Common myeloid progenitor, CD34-positive (primary cell): ENCODE measurements at regions not wholly inside any gene's neighbourhood (a gene's known extent, or its start where the extent isn't known, plus 50 kb on each side); places are given as distances from the start of the nearest gene placed in this dataset.

Experiments
- CTCF ChIA-PET: fragments of 350-600 bp; sonication (Branson Sonifier 250); formaldehyde crosslinking; loops from one replicate; lab custom pipeline; 2021; ENCODE audit warnings: antibody characterized with exemption; lab: Charles Lee
- POLR2A ChIA-PET: fragments of 350-600 bp; sonication (Branson Sonifier 250); formaldehyde crosslinking; loops from one replicate; lab custom pipeline; 2021; ENCODE audit warnings: antibody characterized with exemption; lab: Charles Lee
- DNase-seq, 3 donors: peaks; one replicate each; pipeline versions ENCODE4 v3.0.0 to v3.0.0-alpha.2; 2013
- H3K27ac ChIP-seq, 2 experiments: 1 replicate in 1 of 2; 2 replicates in 1 of 2; pipeline ENCODE4 v1.7.0; 2013; ENCODE audit warnings: inconsistent platforms in 2 of 2, low read length in 2 of 2, mild to moderate bottlenecking in 2 of 2, low read depth in 1 of 2, moderate library complexity in 1 of 2; ENCODE audit not compliant: severe bottlenecking in 2 of 2, insufficient read depth in 1 of 2, poor library complexity in 1 of 2
- H3K27me3 ChIP-seq, 5 experiments: replicated peaks in 2 of 5; 1 replicate in 3 of 5; 2 replicates in 2 of 5; pipeline versions ENCODE4 v1.6.1 to v1.7.0; 2013; ENCODE audit warnings: low read length in 4 of 5, mild to moderate bottlenecking in 2 of 5, moderate library complexity in 2 of 5, inconsistent platforms in 1 of 5; ENCODE audit not compliant: insufficient read depth in 5 of 5, control insufficient read depth in 4 of 5
- H3K36me3 ChIP-seq, 4 experiments: 1 replicate in 2 of 4; 2 replicates in 2 of 4; pipeline versions ENCODE4 v1.6.1 to v1.7.0; 2013; ENCODE audit warnings: low read length in 3 of 4, control low read depth in 1 of 4, mild to moderate bottlenecking in 1 of 4; ENCODE audit not compliant: control insufficient read depth in 4 of 4, insufficient read depth in 4 of 4
- H3K4me1 ChIP-seq, 4 experiments: 1 replicate in 3 of 4; 2 replicates in 1 of 4; pipeline versions ENCODE4 v1.6.1 to v1.7.1; 2013; ENCODE audit warnings: low read length in 3 of 4, mild to moderate bottlenecking in 3 of 4, control low read depth in 1 of 4, inconsistent platforms in 1 of 4, moderate library complexity in 1 of 4; ENCODE audit not compliant: control insufficient read depth in 4 of 4, insufficient read depth in 4 of 4; ENCODE audit errors: control extremely low read depth in 1 of 4
- H3K4me3 ChIP-seq, 7 experiments: 1 replicate in 4 of 7; 2 replicates in 3 of 7; pipeline versions ENCODE4 v1.5.1 to v1.7.0; 2013; ENCODE audit warnings: mild to moderate bottlenecking in 7 of 7, low read length in 6 of 7, moderate library complexity in 6 of 7, inconsistent platforms in 2 of 7, low read depth in 2 of 7, control low read depth in 1 of 7; ENCODE audit not compliant: insufficient read depth in 4 of 7, control insufficient read depth in 1 of 7; ENCODE audit errors: extremely low read depth in 1 of 7
- H3K9me3 ChIP-seq, 5 experiments: 1 replicate in 4 of 5; 2 replicates in 1 of 5; pipeline versions ENCODE4 v1.6.1 to v1.7.1; 2013; ENCODE audit warnings: low read length in 4 of 5, mild to moderate bottlenecking in 2 of 5, inconsistent platforms in 1 of 5, low read depth in 1 of 5, moderate library complexity in 1 of 5; ENCODE audit not compliant: control insufficient read depth in 4 of 5, insufficient read depth in 2 of 5; ENCODE audit errors: control extremely low read depth in 1 of 5
- WGBS: methylation state at CpG from one replicate; pipeline ENCODE4 v1.1.5; 2013; ENCODE audit not compliant: insufficient coverage; 5-methylcytosine and 5-hydroxymethylcytosine counted together

- Histone ChIP-seq H3K4me3 (no peak overlapping the region), H3K4me1 (peaks cover 0 to 25% (median 4%) of the 10 kb centered on the region in 4 experiments), H3K27me3 (no peaks in the 10 kb centered on the region), H3K36me3 (no peaks in the 10 kb centered on the region), H3K9me3 (peaks cover 0 to 5% (median 0%) of the 10 kb centered on the region in 5 experiments), H3K27ac (no peak overlapping the region)
- no peak for DNase-seq
- 80% methylated on average over 1 of the region's 4 CpGs for WGBS
- ChIA-PET POLR2A (no interaction called here), CTCF (interaction anchor here (1.2 kb wide), 1 partner anchor 12 kb away, joined by 3 read pairs; no protein-coding TSS in a partner anchor)
Observed at GRCh38 chr1:87829360-87829759, 500.7 kb downstream of the LMO4 start.

DNA sequence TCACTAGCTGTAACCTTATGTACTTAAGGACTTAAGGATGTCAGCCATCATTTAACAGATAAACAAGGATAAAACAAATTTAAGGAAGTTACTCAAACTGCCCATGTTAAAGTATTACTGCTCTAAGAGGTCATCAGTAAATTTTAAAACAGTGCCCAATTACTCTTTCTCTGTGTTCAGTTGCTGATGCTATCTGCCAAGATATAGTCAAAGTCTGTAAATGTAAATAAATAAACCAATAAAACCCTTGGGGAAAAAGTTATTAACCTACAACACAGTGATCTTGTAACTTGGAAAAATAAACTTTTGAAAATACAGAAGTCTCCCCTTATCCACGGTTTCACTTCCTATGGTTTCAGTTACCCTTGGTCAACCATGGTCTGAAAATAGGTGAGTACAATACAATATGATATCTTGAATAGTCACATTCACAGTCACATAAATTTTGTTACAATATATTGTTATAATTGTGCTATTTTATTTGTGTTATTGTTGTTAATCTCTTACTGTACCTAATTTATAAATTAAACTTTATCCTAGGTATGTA, 501.8 kb downstream of the LMO4 start:
- WGBS, result no CpG with 5 or more reads among the region's 1 CpG
- Histone ChIP-seq H3K9me3 (peaks cover 0 to 5% (median 0%) of the 10 kb centered on the region in 5 experiments), H3K27me3 (no peaks in the 10 kb centered on the region), H3K4me3 (no peak overlapping the region), H3K36me3 (no peaks in the 10 kb centered on the region), H3K27ac (no peak overlapping the region), H3K4me1 (peaks cover 0 to 25% (median 4%) of the 10 kb centered on the region in 4 experiments)
- ChIA-PET POLR2A (no interaction called here), CTCF (interaction anchor here (0.8 to 1.2 kb wide), 2 partner anchors 13 kb away, joined by 3 read pairs; no protein-coding TSS in a partner anchor)
- DNase-seq, result no peak

- Histone ChIP-seq H3K27ac (no peak overlapping the region), H3K9me3 (no peaks in the 10 kb centered on the region), H3K4me1 (peaks cover 0 to 13% (median 2%) of the 10 kb centered on the region in 4 experiments), H3K27me3 (no peaks in the 10 kb centered on the region), H3K4me3 (no peak overlapping the region), H3K36me3 (no peaks in the 10 kb centered on the region)
- 76% methylated on average over 3 of the region's 5 CpGs for WGBS
- peak in 1 of 3 donors; percentile 44 for DNase-seq
- ChIA-PET POLR2A (no interaction called here), CTCF (interaction anchor here (1.0 kb wide), 1 partner anchor 19 kb away, joined by 4 read pairs; no protein-coding TSS in a partner anchor)
Observed at GRCh38 chr1:87833166-87833565, 504.5 kb downstream of the LMO4 start.

- no peak for DNase-seq
- ChIA-PET POLR2A (no interaction called here), CTCF (interaction anchor here (0.9 kb wide), 1 partner anchor 119 kb away, joined by 3 read pairs; no protein-coding TSS in a partner anchor)
- Histone ChIP-seq H3K9me3 (no peaks in the 10 kb centered on the region), H3K27ac (no peak overlapping the region), H3K4me3 (no peak overlapping the region), H3K27me3 (no peaks in the 10 kb centered on the region), H3K36me3 (no peaks in the 10 kb centered on the region), H3K4me1 (peaks cover 0 to 13% (median 2%) of the 10 kb centered on the region in 4 experiments)
- 100% methylated on average over 2 of the region's 4 CpGs for WGBS
Observed at GRCh38 chr1:87834151-87834550, 505.5 kb downstream of the LMO4 start.

DNA sequence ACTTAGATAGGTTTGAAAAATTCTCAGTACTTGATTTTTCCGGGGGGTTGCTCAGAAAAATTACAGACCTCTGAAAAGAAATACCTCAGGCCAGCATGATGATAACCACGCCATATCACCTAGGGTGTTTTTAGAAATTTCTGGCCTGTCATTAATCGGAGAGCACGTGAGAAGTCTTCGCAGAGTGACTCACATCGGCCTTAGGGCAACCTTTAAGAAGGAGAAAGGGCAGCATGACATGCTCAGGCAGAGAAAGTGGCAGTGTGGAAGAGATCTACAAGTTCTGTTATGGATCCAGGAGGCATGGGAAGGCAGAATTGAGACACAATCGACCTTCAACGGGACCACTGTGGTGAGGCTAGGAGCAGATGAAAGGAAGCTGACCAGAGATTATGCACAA, 506.3 kb downstream of the LMO4 start:
- POLR2A ChIA-PET, result no interaction called here

DNA sequence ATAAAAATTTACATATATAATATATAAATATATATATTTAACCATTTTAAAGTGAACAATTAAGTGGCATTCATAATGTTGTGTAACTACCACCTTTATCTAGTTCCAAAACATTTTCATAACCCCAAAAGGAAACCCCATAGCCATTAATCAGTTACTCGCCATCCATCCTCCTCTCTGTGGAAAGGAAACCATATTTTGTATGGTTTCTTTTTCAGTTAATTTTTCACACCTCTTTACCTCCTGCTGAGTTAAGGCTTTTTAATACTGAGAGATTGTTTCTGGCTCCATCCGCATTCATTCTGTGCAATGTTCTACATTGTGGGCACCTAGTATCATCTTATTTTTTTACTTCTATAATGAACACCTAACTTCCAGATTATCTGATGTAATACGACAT, 512.1 kb downstream of the LMO4 start:
- no peaks in the 10 kb centered on the region for H3K27me3 ChIP-seq
- peak overlapping the region in 1 of 2 experiments; percentile 54 for H3K27ac ChIP-seq
- ChIA-PET POLR2A (no interaction called here), CTCF (interaction anchor here (1.1 kb wide), 1 partner anchor 9 kb away, joined by 5 read pairs; no protein-coding TSS in a partner anchor)
- H3K4me3 ChIP-seq, result peak overlapping the region in 1 of 7 experiments; percentile 12
- no CpG with 5 or more reads among the region's 3 CpGs for WGBS
- peaks cover 5 to 24% (median 13%) of the 10 kb centered on the region in 4 experiments for H3K4me1 ChIP-seq
- peak; percentile 60 to 93 (median 87) for DNase-seq
- H3K36me3 ChIP-seq, result no peaks in the 10 kb centered on the region
- peaks cover 0 to 3% (median 0%) of the 10 kb centered on the region in 5 experiments for H3K9me3 ChIP-seq

More for the DNA sequence above, 506.3 kb downstream of the LMO4 start:
- Histone ChIP-seq H3K27ac (no peak overlapping the region), H3K4me3 (no peak overlapping the region), H3K36me3 (no peaks in the 10 kb centered on the region), H3K9me3 (no peaks in the 10 kb centered on the region), H3K27me3 (no peaks in the 10 kb centered on the region), H3K4me1 (peaks cover 0 to 15% (median 3%) of the 10 kb centered on the region in 4 experiments)
- CTCF ChIA-PET, result interaction anchor here (1.4 kb wide), 1 partner anchor 9 kb away, joined by 3 read pairs; no protein-coding TSS in a partner anchor
- no peak for DNase-seq
- WGBS, result 98% methylated on average over 8 of the region's 8 CpGs

GRCh38 chr1:87841332-87841731, 512.7 kb downstream of the LMO4 start:
- Histone ChIP-seq H3K4me1 (peaks cover 5 to 24% (median 13%) of the 10 kb centered on the region in 4 experiments), H3K9me3 (peaks cover 0 to 3% (median 0%) of the 10 kb centered on the region in 5 experiments), H3K27me3 (no peaks in the 10 kb centered on the region), H3K27ac (peak overlapping the region in 1 of 2 experiments; percentile 47), H3K4me3 (no peak overlapping the region), H3K36me3 (no peaks in the 10 kb centered on the region)
- WGBS, result no CpG with 5 or more reads among the region's 1 CpG
- CTCF ChIA-PET, result no interaction called here
- no peak for DNase-seq
- POLR2A ChIA-PET, result interaction anchor here (0.5 to 0.6 kb wide), 2 partner anchors 46 to 1157 kb away, joined by 3 to 4 read pairs; no protein-coding TSS in a partner anchor
